Stimulated activated CD4-positive, alpha-beta T cell treated with anti-CD3 and anti-CD28 coated beads, TNF-alpha, amount 100 ng/mL, for 24 hours (primary cell): ENCODE measurements at regions not wholly inside any gene's neighbourhood (a gene's known extent, or its start where the extent isn't known, plus 50 kb on each side); places are given as distances from the start of the nearest gene placed in this dataset.
"Not testable (repeated sequence)": the region's sequence is repeated elsewhere in the genome, so short reads cannot be mapped to it uniquely, and the experiment has no call there.

ENCODE experiments used
- DNase-seq, 3 experiments: peaks; one replicate each; pipeline ENCODE4 v3.0.0-alpha.2; 2020; ENCODE audit warnings: low read depth in 3 of 3

DNA sequence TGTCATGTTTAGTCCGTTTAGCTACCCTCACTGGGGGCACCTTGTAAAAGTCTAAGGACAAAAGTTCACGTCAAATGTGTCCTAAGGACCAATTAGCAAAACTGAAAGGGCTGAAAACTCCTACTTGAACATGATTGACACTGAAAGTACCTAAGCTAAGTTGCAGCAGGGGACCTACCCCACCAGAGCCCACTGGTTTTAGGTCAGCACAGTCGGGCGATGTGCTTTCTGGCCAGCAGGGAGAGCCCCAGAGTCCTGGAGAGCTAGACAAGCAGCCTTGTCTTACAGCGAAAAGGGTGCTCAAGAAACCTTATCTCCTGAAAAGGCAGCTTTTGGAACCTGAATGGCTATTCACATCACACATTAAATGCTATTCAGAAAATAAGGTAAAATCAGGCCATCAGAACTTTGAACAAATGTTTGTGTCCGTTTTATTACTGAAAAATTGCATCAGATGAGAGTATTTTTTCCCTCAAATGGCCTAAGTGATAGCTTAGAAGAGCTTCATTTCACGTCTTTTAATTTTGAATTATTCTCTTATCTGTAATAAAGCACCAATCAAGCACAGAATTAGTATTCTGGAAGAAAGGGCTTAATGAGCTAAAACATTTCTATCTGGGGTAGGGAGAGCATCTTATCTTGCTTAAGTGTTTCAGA lies 52.2 kb upstream of the MKI67 start:
- peak in 1 of 3 experiments; percentile 40 for DNase-seq

DNA sequence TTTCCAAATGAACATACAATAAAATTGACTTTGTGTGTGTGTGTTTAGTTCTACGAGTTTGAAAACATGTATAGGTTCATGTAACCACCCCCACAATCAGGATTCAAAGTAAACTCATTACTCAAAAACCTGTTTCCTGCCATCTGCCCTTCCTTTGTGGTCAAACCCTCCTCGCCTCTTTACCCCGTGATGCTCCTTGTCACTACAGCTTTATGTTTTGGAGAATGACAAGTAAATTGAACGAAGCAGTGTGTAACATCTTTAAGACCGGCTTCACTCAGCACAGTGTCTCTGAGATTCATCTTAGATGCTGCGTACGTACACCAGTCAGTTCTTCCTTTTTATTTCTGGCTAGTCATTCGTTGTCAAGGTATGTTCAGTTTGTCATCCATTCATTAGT lies 54.6 kb upstream of the MKI67 start:
- peak in 1 of 3 experiments; percentile 5 for DNase-seq

DNA sequence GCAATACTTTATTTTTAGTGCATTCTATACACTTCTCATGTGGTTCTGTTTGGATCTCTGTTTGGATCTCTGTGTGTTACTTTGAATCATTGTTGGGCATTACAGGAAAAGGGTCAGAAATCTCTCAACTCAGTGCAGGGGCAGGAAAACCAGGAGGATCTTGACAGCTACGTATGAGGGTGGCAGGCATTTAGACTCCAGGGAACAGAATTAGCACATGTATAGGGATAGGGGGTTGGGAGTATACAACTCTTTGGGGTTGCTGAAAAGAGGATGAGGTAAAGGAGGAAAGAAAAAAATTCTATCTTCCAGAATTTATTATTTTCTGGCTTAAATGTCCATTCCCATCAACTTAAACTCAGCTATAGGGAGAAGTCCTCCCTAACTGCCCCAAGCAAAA lies 59.4 kb upstream of the MKI67 start:
- no peak for DNase-seq

DNA sequence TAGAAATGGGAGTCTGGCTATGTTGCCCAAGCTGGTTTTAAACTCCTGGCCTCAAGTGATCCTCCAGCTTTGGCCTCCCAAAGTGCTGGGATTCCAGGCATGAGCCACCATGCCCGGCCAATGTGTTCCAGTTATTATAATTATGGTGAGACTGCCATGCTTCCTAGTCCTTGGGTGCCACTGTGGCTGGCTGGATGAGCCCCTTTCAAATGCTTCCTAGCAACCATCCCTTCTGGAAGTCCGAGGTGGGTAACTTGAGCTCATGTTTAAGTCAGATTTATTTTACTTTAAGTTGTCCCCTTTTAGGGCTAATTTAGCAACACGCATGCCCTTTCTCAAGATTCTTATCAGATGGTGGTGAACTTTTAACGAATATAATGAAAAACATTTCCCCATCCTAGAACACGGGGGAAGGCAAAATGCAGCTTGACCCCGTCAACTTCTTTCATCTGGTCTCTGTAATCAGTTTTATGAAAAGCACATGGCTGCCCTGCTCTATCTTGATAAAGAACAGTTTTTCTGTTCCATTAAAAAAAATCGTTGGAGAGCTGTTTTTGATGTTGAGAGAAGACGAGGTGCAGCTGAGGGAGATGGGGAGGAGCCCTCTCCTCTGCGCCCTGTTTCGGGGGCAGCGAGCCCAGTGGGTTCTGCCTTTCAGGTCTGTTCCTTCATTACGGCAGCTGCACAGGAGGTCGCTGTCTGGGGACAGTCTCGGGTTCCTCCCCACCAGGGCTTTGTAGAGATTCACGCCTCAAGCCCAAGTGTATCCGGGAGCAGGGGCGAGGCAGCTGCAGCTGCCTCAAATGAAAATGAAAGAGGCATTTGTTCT lies 61.0 kb upstream of the MKI67 start:
- peak in 1 of 3 experiments; percentile 3 for DNase-seq

DNA sequence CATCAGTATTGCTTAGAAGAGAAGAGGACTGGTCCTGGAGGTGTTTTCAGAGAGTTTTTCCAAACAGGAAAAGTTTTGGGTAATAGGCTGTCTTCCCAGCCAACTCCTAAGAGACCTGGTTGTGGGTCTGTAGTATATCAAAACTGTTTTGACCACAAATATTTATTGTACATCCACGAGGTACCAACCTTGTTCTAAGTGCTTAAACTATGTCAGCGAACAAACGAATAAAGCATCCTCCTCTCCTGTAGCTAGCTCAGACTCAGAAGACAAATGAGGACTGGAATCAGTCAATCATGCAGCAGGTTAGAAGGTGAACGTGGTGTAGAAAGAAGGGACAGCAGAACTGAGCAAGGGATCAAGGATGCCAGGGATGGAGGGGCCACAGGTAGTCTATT lies 61.6 kb upstream of the MKI67 start:
- DNase-seq = no peak

DNA sequence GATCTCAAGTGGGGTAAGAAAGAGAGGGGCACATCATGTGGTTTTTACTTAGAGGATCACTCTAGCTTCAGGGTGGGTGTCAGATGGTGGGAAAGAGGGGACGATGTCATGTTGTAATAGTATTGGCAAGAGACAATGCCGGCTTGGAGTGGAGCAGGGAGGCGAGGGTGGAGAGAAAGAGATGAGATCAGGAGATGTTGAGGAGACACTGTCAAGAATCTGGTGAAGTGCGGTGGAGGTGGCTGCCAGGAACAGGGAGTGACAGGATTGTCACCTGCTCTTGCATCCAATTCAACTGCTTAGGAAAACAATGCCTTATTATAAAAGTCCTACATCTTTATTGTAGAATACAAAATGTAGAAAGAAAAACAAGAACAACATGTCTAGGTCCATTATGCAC lies 63.0 kb upstream of the MKI67 start:
- DNase-seq = no peak

DNA sequence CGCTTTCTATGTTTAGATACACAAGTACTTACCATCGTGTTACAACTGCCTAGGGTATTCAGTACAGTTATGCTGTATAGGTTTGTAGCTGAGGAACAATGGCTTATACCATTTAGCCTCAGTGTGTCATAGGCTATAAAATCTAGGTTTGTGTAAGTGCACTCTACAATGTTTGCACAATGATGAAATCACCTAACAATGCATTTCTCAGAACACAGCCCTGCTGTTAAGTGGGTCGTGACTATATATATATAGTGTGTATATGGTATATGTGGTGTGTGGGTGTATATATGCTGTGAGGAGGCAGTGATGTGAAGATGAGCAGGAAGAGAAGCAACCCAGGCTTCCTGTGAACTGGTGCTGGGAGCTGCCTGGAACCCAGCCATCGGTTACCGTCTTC lies 65.6 kb upstream of the MKI67 start:
- DNase-seq = no peak

DNA sequence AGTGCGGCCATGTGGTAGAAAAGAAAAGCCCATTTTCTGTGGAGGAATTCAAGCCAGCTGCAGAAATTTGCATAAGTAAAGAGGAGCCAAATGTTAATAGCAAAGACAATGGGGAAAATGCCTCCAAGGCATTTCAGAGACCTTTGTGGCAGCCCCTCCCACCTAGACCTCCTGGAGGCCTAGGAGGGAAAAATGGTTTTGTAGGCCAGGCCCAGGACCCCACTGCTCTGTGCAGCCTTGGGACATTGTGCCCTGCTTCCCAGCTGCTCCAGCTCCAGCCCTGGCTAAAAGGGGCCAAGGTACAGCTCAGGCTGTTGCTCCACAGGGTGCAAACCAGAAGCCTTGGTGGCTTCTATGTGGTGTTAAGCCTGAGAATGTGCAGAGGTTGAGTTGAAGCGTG lies 75.6 kb upstream of the MKI67 start:
- DNase-seq = not testable (repeated sequence)

DNA sequence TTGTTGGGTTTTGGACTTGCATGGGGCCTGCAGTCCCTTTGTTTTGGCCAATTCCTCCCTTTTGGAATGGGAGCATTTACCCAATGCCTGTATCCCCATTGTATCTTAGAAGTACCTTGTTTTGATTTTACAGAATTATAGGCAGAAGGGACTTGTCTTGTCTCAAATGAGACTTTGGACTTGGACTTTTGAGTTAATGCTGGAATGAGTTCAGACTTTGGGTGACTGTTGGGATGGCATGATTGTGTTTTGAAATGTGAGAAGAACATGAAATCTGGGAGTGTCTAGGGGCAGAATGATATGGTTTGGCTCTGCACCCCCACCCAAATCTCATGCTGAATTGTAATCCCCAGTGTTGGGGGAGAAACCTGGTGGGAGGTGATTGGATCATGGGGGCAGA lies 76.8 kb upstream of the MKI67 start:
- no peak for DNase-seq

DNA sequence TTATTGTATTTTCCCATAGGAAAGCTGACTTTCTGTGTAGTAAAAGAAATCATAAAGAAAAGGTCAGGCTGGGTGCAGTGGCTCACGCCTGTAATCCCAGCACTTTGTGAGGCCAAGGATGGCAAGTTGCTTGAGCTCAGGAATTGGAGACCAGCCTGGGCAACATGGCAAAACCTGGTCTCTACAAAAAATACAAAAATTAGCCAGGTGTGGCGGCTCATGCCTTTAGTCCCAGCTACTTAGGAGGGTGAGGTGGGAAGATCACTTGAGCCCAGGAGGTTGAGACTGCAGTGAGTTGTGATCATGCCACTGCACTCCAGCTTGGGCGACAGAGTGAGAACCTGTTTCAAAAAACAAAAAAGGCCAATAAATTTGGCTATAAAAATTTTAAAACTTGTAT lies 79.4 kb upstream of the MKI67 start:
- not testable (repeated sequence) for DNase-seq

DNA sequence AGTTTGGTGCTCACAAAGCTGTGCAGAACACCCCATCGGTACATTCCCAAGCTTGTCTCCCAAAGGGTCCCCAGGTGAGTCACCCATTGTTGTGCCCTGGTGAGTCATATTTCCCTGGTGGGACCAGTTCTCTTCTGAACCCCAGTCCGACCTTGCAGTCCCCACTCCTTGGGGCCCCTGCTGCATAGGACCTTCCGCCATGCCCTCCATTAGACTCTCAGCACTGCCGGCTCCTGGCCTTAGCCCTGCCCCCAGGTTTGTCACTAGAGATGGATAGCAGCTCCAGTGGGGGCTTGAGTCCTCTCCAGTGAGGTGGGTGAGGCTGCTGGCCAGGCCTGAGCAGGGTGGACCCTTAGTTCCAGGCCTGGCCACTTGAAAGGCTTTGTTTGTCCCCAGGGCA lies 80.5 kb upstream of the MKI67 start:
- no peak for DNase-seq

DNA sequence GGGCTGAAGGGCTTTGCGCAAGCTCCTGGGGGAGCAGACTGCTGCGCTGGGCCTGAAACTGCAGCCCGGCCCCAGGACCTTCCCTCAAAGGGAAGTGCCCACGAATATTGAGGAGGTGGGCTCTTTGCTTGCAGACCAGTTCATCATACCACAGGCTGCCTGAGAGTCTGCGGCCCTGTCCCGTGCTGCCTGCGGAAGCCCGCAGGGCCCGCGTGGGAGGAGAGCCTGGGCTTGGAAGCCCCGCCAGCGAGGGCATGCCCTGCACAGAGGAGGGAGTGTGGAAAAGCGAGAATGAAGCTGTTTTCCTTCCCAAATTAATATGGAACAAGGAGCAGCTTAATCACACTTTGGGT lies 83.6 kb upstream of the MKI67 start:
- DNase-seq = no peak

DNA sequence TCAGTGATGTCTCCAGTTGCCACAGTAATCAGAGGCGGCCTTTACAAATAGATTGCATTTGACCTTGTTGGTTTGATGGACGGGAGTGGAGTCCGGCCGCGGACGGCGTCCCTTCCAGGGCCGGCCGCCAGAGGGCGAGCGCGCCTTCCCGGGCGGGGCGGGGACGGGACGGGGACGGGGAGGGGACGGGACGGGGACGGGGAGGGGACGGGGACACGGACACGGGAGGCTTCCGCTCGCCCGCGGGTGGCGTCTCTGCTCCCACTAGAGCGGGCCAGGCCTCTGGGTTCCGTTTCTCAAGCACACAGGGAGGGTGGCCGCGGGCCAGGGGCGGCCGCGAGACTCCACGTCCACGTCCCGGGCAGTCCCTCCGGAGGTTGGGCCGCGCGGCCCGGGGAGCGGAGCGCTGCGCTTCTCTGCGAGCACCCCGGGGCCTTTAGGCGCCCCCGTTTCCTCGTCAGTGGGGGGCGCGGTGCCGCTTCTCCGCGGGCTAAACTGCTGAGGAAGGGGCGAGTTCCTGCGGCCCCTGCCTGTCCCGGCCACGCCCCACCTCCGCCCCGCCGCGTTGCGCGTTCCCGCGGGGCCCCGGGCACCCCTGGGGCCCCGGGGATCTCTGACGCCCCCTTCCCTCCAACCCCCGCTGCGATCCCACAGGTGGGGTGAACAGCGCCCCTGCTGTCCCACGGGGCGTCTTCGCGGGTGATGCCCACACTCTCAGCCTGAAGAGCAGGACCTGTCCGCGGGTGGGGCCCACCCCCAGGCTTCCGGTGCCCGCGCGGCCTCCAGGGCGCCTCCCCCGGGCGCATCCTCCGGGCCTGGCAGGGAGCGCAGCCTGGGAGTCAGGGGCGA lies 84.2 kb upstream of the MKI67 start:
- DNase-seq = peak; percentile 48 to 64 (median 56)

DNA sequence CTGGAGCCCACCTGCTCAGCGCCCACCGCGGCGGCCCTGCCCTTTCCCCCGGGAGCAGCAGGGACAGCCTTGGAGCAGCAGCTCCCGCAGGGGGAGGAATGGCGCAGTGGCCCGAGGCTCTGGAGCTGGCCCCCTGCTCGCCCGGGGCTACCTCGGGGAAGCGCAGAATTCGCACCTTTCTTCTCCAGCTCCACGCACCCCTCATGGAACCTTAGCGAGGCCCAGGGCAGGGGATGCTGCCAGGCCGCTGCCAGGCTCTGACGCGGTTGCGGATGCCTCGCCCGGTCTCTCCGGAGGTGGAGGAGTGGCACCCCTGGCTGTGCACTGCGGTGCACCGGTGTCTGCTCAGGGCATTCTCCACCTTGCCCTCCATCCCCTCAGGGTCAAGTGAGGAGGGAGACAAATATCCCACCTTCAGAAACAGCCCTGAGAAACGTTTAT lies 84.9 kb upstream of the MKI67 start:
- DNase-seq = no peak

DNA sequence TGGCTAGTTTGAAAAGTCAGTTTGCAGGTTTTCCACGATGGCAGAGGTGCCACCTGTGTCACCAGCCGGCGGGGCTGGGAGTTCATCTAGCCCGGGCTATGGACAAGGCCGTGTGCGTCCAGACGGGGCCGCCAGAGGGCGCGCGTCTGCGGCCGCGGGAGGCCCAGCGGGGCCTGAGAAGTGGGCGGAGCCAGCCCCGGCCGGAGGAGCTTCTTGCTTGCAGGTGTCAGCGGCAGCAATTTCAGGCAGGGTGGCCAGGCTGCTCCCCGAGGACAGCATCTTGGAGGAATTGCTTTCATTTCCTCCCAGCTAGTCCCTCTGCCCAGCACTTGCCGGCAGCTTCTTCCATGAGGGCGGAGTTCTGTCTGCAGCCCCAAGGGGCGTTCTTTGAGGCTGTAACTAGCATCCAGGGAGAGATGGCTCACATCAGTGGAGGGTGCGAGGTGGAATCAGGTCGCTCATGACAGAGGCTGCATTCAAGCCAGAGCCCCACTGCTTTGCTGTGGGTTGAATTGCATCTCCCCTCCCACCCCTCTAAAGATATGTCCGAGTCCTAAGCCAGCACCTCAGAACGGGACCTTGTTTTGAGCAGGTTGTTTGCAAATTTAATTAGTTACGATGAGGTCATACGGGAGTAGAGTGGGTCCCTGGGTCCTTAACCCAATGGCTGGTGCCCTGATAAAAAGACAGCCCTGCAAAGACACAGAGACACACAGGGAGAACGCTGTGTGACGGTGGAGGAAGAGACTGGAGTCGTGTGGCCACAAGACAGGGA lies 85.9 kb upstream of the MKI67 start:
- DNase-seq = peak; percentile 61 to 84 (median 65)

DNA sequence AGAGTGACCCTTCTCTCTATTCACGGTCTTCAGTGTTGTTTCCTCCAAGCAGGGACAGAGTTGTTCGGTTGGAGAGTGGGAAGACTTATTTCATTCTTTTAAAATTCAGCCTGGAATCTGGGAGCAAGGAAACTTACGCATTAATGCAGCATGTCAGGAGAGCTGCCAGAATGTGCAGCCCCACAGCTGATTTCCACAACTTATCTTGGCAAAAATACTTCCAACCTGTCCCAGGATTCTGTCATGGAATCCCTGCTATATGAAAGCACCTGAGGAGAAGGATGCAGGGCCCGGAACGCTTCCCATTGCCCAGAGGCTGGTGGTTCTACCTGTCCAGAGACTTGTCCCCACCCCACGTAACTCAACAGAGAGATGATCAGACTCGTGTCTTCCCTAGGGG lies 86.9 kb upstream of the MKI67 start:
- no peak for DNase-seq

DNA sequence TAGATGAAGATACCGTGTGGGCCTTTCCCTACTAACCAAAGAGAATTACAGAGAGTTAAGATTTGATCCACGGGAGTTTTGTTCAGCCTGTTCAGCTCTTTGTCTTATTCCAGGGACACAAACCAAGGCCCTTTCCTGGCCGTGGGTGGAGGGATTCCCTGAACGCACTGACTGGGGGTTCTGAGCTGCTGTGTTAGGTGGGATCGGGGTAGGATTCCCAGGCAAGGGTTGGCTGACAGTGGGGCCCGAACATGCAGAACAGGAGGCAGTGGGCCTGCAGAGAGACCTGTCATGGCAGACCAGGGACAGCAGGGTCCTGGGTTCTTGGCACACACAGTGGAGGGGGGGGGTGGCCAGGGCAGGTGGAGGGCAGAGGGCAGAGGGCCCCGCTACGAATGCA lies 89.5 kb upstream of the MKI67 start:
- DNase-seq = no peak

DNA sequence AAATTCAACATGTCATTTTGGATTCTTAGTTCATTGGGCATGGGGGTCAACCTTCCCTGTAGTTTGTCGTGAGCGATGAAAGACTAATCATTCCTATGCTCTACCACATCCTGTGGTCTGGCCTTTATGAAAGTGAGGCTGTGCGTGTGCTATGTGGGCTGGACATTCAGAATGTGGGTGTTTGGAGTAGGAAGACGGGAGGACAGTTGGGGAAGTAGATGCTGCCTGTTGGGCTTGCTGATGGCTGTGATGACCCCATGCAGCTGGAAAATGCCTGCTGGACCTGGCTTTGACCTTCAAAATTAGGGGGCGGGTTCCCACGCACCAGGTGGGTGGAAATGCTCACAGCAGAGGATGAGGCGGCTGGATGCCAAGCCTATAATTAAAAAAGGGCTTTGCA lies 90.9 kb upstream of the MKI67 start:
- no peak for DNase-seq

DNA sequence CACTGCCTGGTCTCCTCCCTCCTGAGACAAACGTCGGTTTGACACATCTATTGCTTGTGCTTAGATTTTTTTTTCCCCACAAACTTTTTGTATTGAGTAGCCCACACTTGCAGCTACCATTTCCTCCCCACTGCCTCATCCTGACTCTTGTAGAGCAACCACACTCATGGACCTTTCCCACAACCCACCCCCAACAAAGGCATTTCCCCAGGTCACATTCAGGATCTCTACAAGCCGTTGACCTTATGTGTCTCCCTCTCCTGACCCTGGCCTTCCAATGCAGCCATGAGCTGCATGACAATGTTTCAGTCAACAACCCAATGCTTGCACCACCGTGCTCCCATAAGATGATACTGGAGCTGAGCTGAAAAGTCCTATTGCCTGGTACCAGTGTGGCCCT lies 91.9 kb upstream of the MKI67 start:
- DNase-seq = no peak

DNA sequence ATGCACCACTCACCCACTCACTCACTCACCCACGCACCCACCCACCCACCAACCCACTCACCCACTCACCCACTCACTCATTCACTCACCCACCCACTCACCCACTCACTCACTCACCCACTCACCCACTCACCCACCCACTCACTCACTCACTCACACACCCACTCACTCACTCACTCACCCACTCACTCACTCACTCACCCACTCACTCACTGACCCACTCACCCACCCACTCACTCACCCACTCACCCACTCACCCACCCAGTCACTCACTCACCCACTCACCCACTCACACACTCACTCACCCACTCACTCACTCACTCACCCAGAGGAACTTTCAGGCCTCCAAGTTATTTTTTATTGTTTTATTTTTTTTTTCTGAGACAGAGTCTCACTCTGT lies 93.1 kb upstream of the MKI67 start:
- DNase-seq = no peak

DNA sequence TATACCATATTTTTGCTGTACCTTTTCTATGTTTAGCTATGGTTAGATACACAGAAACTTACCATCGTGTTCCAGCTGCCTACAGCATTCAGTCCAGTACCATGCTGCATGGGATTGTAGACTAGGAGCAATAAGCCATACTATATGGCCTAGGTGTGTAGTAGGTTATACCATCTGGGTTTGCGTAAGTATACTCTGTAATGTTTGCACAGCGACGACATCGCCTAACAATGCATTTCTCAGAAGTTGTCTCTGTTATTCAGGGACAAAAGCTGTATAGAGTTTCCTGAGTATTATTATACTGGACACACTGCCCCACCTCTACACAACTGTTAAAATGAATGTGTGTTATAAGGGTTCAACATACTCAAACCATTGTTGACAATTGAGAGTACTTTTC lies 93.8 kb upstream of the MKI67 start:
- DNase-seq = no peak

DNA sequence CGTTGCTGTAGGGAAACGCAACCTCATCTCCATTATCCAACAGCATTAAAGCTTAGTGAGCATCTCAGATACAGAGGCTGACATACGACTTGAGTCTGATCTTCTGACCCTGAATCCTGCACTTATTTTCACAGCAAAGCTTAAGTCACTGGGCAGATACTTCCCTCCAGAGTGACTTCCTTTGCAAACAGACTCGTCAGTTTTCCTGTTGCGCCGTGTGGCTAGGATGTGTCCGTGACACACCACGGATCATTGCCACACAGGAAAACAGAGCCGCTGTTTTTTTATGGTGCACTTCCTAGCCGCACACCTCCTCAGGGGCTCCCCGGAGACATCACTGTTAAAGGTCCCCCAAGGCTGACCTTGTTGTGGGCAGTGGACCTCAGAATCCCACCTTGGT lies 94.9 kb upstream of the MKI67 start:
- no peak for DNase-seq
